IMR-90 (cell line): ENCODE measurements at regions not wholly inside any gene's neighbourhood (a gene's known extent, or its start where the extent isn't known, plus 50 kb on each side); places are given as distances from the start of the nearest gene placed in this dataset.

Experiments
- ATAC-seq: fragments of 200-7000 bp; cut with Tn5 transposase; 2 replicates; pipeline ENCODE4 v1.9.1; 2020; ENCODE audit warnings: low read depth, mild to moderate bottlenecking, moderate library complexity
- BruUV-seq: library from RNA; stranded (reverse); fragments of 400-500 nt; replicated peaks from 2 replicates; lab custom pipeline; 2021; lab: Mats Ljungman, UMichigan
- CTCF ChIA-PET: fragments of 300-600 bp; formaldehyde crosslinking; extraction: SDS; loops from one replicate; lab custom pipeline; 2021; ENCODE audit warnings: antibody characterized with exemption; lab: Yijun Ruan, JAX
- POLR2A ChIA-PET: fragments of 300-600 bp; sonication (Branson Sonifier 250); formaldehyde crosslinking; loops from one replicate; lab custom pipeline; 2022; ENCODE audit warnings: antibody characterized with exemption; ENCODE audit not compliant: unreplicated experiment; lab: Charles Lee
- DNase-seq: peaks from one replicate; pipeline ENCODE4 v3.0.0; 2013
- H2AFZ ChIP-seq: replicated peaks from 2 replicates; pipeline ENCODE3; 2013; ENCODE audit warnings: low read length, mild to moderate bottlenecking; ENCODE audit not compliant: poor library complexity
- H2AK5ac ChIP-seq: 2 replicates; pipeline ENCODE4 v1.6.1; 2013; ENCODE audit warnings: low read depth, low read length, inconsistent platforms
- H2AK9ac ChIP-seq: replicated peaks from 2 replicates; pipeline ENCODE3; 2013; ENCODE audit warnings: mild to moderate bottlenecking, low read depth, low read length, moderate library complexity; ENCODE audit not compliant: poor library complexity
- H2BK120ac ChIP-seq: 2 replicates; pipeline ENCODE4 v1.6.1; 2013; ENCODE audit warnings: low read depth, low read length, inconsistent platforms
- H2BK15ac ChIP-seq: 3 replicates; pipeline ENCODE4 v1.6.1; 2013; ENCODE audit warnings: low read depth, low read length, inconsistent platforms
- H2BK20ac ChIP-seq: 2 replicates; pipeline ENCODE4 v1.6.1; 2013; ENCODE audit warnings: low read depth, mild to moderate bottlenecking, inconsistent platforms, low read length, moderate library complexity
- H2BK5ac ChIP-seq: 2 replicates; pipeline ENCODE4 v1.6.1; 2013; ENCODE audit warnings: mild to moderate bottlenecking, low read depth, low read length, inconsistent platforms; ENCODE audit not compliant: poor library complexity, severe bottlenecking
- H3K14ac ChIP-seq: replicated peaks from 2 replicates; pipeline ENCODE4 v1.6.1; 2013; ENCODE audit warnings: low read depth, low read length, inconsistent platforms
- H3K18ac ChIP-seq: 2 replicates; pipeline ENCODE4 v1.6.1; 2013; ENCODE audit warnings: low read depth, low read length, control low read depth
- H3K23ac ChIP-seq: 2 replicates; pipeline ENCODE4 v1.6.1; 2013; ENCODE audit warnings: low read depth, low read length, inconsistent platforms
- H3K27ac ChIP-seq: 2 replicates; pipeline ENCODE4 v1.5.1; 2013; ENCODE audit warnings: mild to moderate bottlenecking, control low read depth, low read length; ENCODE audit not compliant: insufficient read depth
- H3K27me3 ChIP-seq: 2 replicates; pipeline ENCODE4 v1.6.1; 2013; ENCODE audit warnings: low read length; ENCODE audit not compliant: control insufficient read depth, insufficient read depth
- H3K36me3 ChIP-seq: 2 replicates; pipeline ENCODE4 v1.6.1; 2013; ENCODE audit warnings: low read length, mixed read lengths; ENCODE audit not compliant: control insufficient read depth, insufficient read depth
- H3K4ac ChIP-seq: 2 replicates; pipeline ENCODE4 v1.6.1; 2013; ENCODE audit warnings: low read depth, low read length, inconsistent platforms
- H3K4me1 ChIP-seq: 2 replicates; pipeline ENCODE4 v1.6.1; 2013; ENCODE audit warnings: low read length, mixed read lengths; ENCODE audit not compliant: control insufficient read depth, insufficient read depth
- H3K4me2 ChIP-seq: 2 replicates; pipeline ENCODE4 v1.6.1; 2013; ENCODE audit warnings: low read depth, mild to moderate bottlenecking, control low read depth, low read length, moderate library complexity
- H3K4me3 ChIP-seq: 2 replicates; pipeline ENCODE4 v1.5.1; 2013; ENCODE audit warnings: low read depth, mild to moderate bottlenecking, control low read depth, low read length, moderate library complexity; ENCODE audit not compliant: insufficient read depth
- H3K56ac ChIP-seq: 2 replicates; pipeline ENCODE4 v1.6.1; 2013; ENCODE audit warnings: low read length, inconsistent platforms; ENCODE audit not compliant: insufficient read depth; ENCODE audit errors: extremely low read depth
- H3K79me1 ChIP-seq, 2 experiments: 2 replicates each; pipeline ENCODE4 v1.6.1; 2013; ENCODE audit warnings: low read length in 2 of 2, inconsistent platforms in 1 of 2, low read depth in 1 of 2
- H3K9ac ChIP-seq: 2 replicates; pipeline ENCODE4 v1.6.1; 2013; ENCODE audit warnings: low read depth, low read length, control low read depth
- H3K9me1 ChIP-seq: 2 replicates; pipeline ENCODE4 v1.6.1; 2013; ENCODE audit warnings: low read length, inconsistent platforms; ENCODE audit not compliant: insufficient read depth
- H3K9me3 ChIP-seq: 2 replicates; pipeline ENCODE4 v1.6.1; 2013; ENCODE audit warnings: low read length; ENCODE audit not compliant: control insufficient read depth, insufficient read depth
- H4K20me1 ChIP-seq: 2 replicates; pipeline ENCODE4 v1.6.1; 2013; ENCODE audit warnings: low read length, inconsistent platforms; ENCODE audit not compliant: insufficient read depth
- H4K5ac ChIP-seq: 2 replicates; pipeline ENCODE4 v1.6.1; 2013; ENCODE audit warnings: mild to moderate bottlenecking, low read depth, low read length, control low read depth
- H4K8ac ChIP-seq, 2 experiments: 2 replicates each; pipeline ENCODE4 v1.6.1; 2013; ENCODE audit warnings: low read depth in 2 of 2, low read length in 2 of 2, control low read depth in 1 of 2, inconsistent platforms in 1 of 2
- H4K91ac ChIP-seq: 2 replicates; pipeline ENCODE4 v1.6.1; 2013; ENCODE audit warnings: low read depth, low read length, inconsistent platforms; ENCODE audit not compliant: insufficient read depth
- BHLHE40 ChIP-seq: fragments of 150-350 bp; IDR thresholded peaks from 2 replicates; pipeline ENCODE4 v1.6.1; 2016; ENCODE audit warnings: mild to moderate bottlenecking, low read depth, low read length
- CEBPB ChIP-seq: IDR thresholded peaks from 2 replicates; pipeline ENCODE4 v1.6.1; 2012; ENCODE audit warnings: low read depth, low read length, improper control_type of control experiment
- CHD1 ChIP-seq: IDR thresholded peaks from 2 replicates; pipeline ENCODE4 v1.6.1; 2012; ENCODE audit warnings: low read depth, low read length, improper control_type of control experiment
- CTCF ChIP-seq: conservative IDR thresholded peaks from 2 replicates; pipeline ENCODE4 v1.5.1; 2012; ENCODE audit warnings: mild to moderate bottlenecking, low read depth, low read length, improper control_type of control experiment
- ELK1 ChIP-seq: fragments of 150-350 bp; IDR thresholded peaks from 2 replicates; pipeline ENCODE4 v1.6.1; 2016; ENCODE audit warnings: low read depth, mild to moderate bottlenecking, low read length, moderate library complexity, borderline replicate concordance
- FOS ChIP-seq: fragments of 150-350 bp; IDR thresholded peaks from 2 replicates; pipeline ENCODE4 v1.6.1; 2016; ENCODE audit warnings: low read depth, low read length
- MAFK ChIP-seq: IDR thresholded peaks from 2 replicates; pipeline ENCODE4 v1.6.1; 2012; ENCODE audit warnings: low read depth, low read length, improper control_type of control experiment
- MAZ ChIP-seq: IDR thresholded peaks from 2 replicates; pipeline ENCODE4 v1.6.1; 2012; ENCODE audit warnings: low read depth, mild to moderate bottlenecking, low read length, improper control_type of control experiment, moderate library complexity, borderline replicate concordance
- MXI1 ChIP-seq: IDR thresholded peaks from 2 replicates; pipeline ENCODE4 v1.6.1; 2012; ENCODE audit warnings: low read depth, mild to moderate bottlenecking, low read length, moderate library complexity, borderline replicate concordance
- NFE2L2 ChIP-seq: fragments of 150-350 bp; IDR thresholded peaks from 2 replicates; pipeline ENCODE4 v1.6.1; 2016; ENCODE audit warnings: low read depth, mild to moderate bottlenecking, low read length
- POLR2A ChIP-seq: IDR thresholded peaks from 2 replicates; pipeline ENCODE4 v1.6.1; 2012; ENCODE audit warnings: mild to moderate bottlenecking, low read depth, low read length
- RAD21 ChIP-seq: IDR thresholded peaks from 2 replicates; pipeline ENCODE4 v1.6.1; 2012; ENCODE audit warnings: low read length, improper control_type of control experiment
- RFX5 ChIP-seq: IDR thresholded peaks from 2 replicates; pipeline ENCODE4 v1.8.0; 2012; ENCODE audit warnings: low read depth, mild to moderate bottlenecking, low read length, moderate library complexity
- SMC3 ChIP-seq: fragments of 150-350 bp; IDR thresholded peaks from 2 replicates; pipeline ENCODE4 v1.6.1; 2016; ENCODE audit warnings: low read depth, mild to moderate bottlenecking, antibody characterized with exemption, low read length, moderate library complexity
- USF2 ChIP-seq: fragments of 150-350 bp; IDR thresholded peaks from 2 replicates; pipeline ENCODE4 v1.6.1; 2017; ENCODE audit warnings: mild to moderate bottlenecking, antibody characterized with exemption, low read length, low read depth
- dilution Hi-C: fragments of 300-500 bp; cut with HindIII; formaldehyde crosslinking; loops from one replicate; pipeline ENCODE4 v1.14.3; 2018; ENCODE audit warnings: low sequenced_read_pairs; ENCODE audit not compliant: unreplicated experiment
- in situ Hi-C: fragments of 300-500 bp; cut with MboI; formaldehyde crosslinking; loops from 3 replicates; pipeline ENCODE4 v1.14.3; 2019; ENCODE audit warnings: low sequenced_read_pairs, inconsistent platforms, mixed read lengths
- intact Hi-C: fragments of 100-400 bp; cut with micrococcal nuclease; formaldehyde crosslinking; loops from 2 replicates; pipeline ENCODE4 v1.10.0; 2022

GRCh38 chr4:24240655-24241054, 343.7 kb downstream of the DHX15 start:
- POLR2A ChIA-PET: no interaction called here
- no peak overlapping the region for H3K27ac ChIP-seq
- no peak overlapping the region for H2BK5ac ChIP-seq
- no peak overlapping the region for H3K23ac ChIP-seq
- H2BK20ac ChIP-seq: no peak overlapping the region
- H2AK5ac ChIP-seq: no peak overlapping the region
- H3K18ac ChIP-seq: no peak overlapping the region
- no peaks in the 10 kb centered on the region for H3K9me1 ChIP-seq
- no peak overlapping the region for H3K14ac ChIP-seq
- no peaks in the 10 kb centered on the region for H3K79me1 ChIP-seq
- dilution Hi-C loops (no loop called here), intact Hi-C loops (no loop called here), in situ Hi-C loops (no loop called here)
- no peak overlapping the region; the same call in 1 of the 2 replicates for H4K5ac ChIP-seq
- DNase-seq: no peak
- no peaks in the 10 kb centered on the region for H3K36me3 ChIP-seq
- no peak overlapping the region for H3K9ac ChIP-seq
- no peak overlapping the region for H2BK15ac ChIP-seq
- H3K4me2 ChIP-seq: no peak overlapping the region
- H4K20me1 ChIP-seq: no peaks in the 10 kb centered on the region
- CTCF ChIA-PET: interaction anchor here (1.3 kb wide), 1 partner anchor 10 kb away, joined by 3 read pairs; no protein-coding TSS in a partner anchor
- BruUV-seq: no TSS peak
- H2BK120ac ChIP-seq: no peak overlapping the region
- no peak overlapping the region for H4K91ac ChIP-seq
- TF ChIP-seq MXI1 (no peak), CHD1 (no peak), SMC3 (no peak), FOS (no peak), RFX5 (no peak), USF2 (no peak), MAFK (no peak), ELK1 (no peak), CEBPB (no peak), BHLHE40 (no peak), NFE2L2 (no peak), MAZ (no peak), CTCF (no peak), POLR2A (no peak), RAD21 (no peak)
- peaks cover 5% of the 10 kb centered on the region for H3K27me3 ChIP-seq
- no peak overlapping the region for H4K8ac ChIP-seq
- H3K4me3 ChIP-seq: no peak overlapping the region
- H3K4me1 ChIP-seq: no peaks in the 10 kb centered on the region; the same call in 1 of the 2 replicates
- no peak overlapping the region for H3K56ac ChIP-seq
- H2AK9ac ChIP-seq: no peak overlapping the region
- no peak overlapping the region for H2AFZ ChIP-seq
- ATAC-seq: no peak
- H3K4ac ChIP-seq: no peak overlapping the region
- H3K9me3 ChIP-seq: no peaks in the 10 kb centered on the region
